ENCODE measurements at regions not wholly inside any gene's neighbourhood (a gene's known extent, or its start where the extent isn't known, plus 50 kb on each side); places are given as distances from the start of the nearest gene placed in this dataset.

DNA sequence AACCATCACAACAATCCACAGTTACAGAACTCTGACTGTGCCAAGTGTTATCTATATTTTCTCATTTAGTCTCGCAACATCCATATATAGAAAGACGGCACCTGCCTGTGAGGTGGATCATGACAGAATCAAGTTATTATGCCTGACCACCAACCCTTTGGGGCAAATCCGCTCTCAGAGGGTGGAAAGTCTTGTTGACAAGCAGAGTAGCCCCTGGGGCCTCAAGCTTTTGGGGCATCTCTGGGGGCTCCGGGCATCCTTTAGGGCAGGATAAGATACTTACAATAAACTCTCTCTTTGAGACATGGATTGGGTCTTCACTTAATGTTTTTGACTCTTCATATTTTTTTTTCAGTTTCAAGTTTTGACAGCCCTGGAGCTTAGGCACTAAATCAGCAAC lies 150.5 kb upstream of the NAV2 start:
- TF ChIP-seq, protein P1, sequence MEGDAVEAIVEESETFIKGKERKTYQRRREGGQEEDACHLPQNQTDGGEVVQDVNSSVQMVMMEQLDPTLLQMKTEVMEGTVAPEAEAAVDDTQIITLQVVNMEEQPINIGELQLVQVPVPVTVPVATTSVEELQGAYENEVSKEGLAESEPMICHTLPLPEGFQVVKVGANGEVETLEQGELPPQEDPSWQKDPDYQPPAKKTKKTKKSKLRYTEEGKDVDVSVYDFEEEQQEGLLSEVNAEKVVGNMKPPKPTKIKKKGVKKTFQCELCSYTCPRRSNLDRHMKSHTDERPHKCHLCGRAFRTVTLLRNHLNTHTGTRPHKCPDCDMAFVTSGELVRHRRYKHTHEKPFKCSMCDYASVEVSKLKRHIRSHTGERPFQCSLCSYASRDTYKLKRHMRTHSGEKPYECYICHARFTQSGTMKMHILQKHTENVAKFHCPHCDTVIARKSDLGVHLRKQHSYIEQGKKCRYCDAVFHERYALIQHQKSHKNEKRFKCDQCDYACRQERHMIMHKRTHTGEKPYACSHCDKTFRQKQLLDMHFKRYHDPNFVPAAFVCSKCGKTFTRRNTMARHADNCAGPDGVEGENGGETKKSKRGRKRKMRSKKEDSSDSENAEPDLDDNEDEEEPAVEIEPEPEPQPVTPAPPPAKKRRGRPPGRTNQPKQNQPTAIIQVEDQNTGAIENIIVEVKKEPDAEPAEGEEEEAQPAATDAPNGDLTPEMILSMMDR (IDR thresholded peaks at IDR 0.05; ENCODE audit: poor library complexity) = no peak
- no peak for TF ChIP-seq EZH2 (IDR thresholded peaks at IDR 0.05; ENCODE audit: borderline replicate concordance)
